22Rv1 (cell line): ENCODE measurements at regions not wholly inside any gene's neighbourhood (a gene's known extent, or its start where the extent isn't known, plus 50 kb on each side); places are given as distances from the start of the nearest gene placed in this dataset.

Experiments used
- H3K27ac ChIP-seq: fragments of 450-650 bp; 2 replicates; pipeline ENCODE4 v1.5.1; 2017
- ZFX ChIP-seq: fragments of 450-650 bp; IDR thresholded peaks from 2 replicates; pipeline ENCODE4 v1.6.1; 2017; ENCODE audit warnings: antibody characterized with exemption, borderline replicate concordance
- TF ChIP-seq, protein P1 (sequence below): fragments of 450-650 bp; IDR thresholded peaks from 2 replicates; pipeline ENCODE4 v1.5.1; 2017; ENCODE audit warnings: mild to moderate bottlenecking

DNA sequence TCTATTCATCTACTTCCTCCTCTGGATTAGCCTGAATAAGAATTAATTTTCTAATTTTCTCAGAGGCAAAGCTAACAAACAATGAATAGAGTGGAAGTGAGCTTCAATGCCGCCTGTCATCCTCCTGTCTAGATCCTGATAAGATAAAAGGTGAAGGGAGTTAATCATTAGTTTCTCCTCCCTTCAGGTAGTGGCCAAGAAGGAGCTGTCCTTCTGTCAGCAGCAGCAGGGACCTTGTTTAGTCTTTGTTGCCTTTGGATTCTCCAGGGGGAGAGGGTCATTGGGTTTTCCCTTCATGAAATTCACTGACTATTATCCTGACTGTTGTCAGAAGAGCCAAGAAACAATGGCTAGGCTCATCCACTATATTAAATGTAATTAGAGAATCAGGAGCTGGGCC lies 420.2 kb upstream of the GOT2 start:
- H3K27ac ChIP-seq = no peak overlapping the region
- no peak for TF ChIP-seq ZFX
- TF ChIP-seq, protein P1, sequence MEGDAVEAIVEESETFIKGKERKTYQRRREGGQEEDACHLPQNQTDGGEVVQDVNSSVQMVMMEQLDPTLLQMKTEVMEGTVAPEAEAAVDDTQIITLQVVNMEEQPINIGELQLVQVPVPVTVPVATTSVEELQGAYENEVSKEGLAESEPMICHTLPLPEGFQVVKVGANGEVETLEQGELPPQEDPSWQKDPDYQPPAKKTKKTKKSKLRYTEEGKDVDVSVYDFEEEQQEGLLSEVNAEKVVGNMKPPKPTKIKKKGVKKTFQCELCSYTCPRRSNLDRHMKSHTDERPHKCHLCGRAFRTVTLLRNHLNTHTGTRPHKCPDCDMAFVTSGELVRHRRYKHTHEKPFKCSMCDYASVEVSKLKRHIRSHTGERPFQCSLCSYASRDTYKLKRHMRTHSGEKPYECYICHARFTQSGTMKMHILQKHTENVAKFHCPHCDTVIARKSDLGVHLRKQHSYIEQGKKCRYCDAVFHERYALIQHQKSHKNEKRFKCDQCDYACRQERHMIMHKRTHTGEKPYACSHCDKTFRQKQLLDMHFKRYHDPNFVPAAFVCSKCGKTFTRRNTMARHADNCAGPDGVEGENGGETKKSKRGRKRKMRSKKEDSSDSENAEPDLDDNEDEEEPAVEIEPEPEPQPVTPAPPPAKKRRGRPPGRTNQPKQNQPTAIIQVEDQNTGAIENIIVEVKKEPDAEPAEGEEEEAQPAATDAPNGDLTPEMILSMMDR = no peak

DNA sequence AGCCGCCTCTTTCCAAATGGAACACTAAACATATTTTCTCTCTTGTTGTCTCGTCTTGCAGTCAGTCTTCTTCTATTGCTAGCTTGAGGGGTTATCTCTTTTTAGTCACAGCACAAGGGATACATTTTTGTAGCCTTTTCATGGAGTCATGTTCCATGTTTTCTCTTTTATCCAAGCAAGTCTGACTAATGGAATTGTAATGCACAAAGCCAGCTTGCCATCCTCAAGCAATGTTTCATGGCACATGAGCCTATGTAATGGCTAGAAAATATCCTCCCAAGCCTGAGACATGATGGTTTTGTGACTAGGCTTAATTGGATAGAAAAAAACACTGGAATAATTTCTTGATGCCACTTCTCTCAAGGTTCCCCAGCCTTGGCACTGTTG lies 414.6 kb upstream of the GOT2 start:
- TF ChIP-seq, protein P1 = no peak
- no peak for TF ChIP-seq ZFX
- H3K27ac ChIP-seq = no peak overlapping the region

DNA sequence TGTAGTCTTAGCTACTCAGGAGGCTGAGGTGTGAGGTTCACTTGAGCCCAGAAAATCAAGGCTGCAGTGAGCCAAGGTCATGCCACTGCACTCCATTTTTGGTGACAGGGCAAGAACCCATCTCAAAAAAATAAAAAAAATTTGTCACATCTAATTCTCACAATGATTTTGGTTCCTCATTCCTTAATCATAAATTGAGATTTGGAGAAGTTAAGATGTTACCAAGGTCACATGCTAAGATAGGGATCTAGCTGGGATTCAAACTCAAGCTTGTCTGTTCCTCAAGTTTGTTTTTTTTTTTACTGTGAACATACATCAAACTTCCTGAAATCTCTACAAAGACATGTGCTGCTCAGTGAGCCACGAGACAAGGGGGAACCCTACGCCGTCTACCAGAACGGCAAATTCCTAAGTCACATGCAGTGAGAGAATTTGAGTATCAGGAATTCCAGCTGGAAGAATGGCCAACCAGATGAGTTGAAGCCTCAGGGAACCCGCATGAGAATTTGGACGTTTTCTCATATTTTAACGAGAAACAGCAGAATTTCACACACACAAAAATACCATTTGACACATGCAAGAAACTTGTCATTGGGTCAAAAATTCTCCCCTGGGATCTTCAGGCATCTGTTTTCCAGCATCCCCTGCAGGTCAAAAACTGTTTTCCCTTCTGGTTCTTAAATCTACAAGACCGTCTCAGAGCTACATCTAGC lies 414.1 kb upstream of the GOT2 start:
- H3K27ac ChIP-seq = no peak overlapping the region
- TF ChIP-seq ZFX = no peak
- TF ChIP-seq, protein P1 = no peak

DNA sequence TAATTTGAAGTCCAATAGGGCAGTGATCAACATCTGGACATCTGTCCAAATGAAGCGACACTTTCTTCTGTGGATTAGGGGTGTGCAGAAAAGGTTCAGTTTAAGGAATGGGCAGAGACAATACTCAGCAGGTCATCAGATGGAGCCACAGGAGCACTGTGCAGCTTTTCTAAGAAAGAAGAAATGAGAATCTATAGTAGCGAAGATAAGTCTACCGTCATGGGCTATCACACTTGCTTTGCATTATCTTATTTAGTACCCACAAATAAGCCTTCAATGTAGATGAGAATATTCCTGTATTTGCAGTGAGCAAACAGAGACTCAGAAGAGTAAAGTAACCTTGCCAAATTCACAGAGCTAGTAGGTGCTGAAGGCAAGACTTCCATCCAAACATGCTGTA lies 412.0 kb upstream of the GOT2 start:
- H3K27ac ChIP-seq = no peak overlapping the region
- TF ChIP-seq ZFX = no peak
- TF ChIP-seq, protein P1 = no peak

DNA sequence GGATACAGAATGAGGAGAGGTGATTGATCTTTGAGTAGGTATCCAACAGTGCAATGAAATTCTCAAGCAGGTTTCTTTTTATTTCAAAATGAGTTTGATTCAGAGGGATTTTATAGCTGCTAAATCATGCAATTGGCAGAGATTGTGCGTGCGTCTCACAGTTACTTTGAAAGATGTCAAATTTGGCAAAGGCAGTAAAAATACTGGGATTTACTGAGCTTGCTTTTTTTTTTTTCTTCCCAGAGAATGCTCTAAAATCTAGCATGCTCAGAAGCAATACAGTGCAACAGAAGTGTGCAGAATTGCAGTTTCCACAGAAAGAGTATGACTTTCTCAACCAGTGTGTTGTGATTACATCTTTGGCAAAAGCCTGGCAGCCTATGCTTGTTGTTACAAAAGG lies 410.7 kb upstream of the GOT2 start:
- no peak overlapping the region for H3K27ac ChIP-seq
- no peak for TF ChIP-seq ZFX
- TF ChIP-seq, protein P1 = no peak

DNA sequence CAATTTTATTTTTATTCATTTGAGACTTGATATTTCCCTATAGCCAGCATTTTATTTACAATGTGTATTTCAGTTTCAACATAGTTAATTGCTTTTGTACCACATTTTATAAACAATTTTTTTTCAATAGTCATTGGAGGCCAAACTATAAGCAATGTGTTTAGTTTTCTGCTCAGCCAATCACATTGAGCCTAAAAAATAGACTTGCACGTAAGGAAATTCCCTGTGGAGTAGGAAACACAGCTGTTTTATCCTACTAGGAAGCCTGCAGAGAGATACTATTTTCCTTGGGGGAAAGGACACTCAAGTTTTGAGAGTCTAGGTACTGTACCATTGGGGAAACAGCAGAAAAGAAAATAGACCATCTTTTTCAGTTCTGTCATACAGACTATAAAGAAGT lies 410.2 kb upstream of the GOT2 start:
- TF ChIP-seq ZFX = no peak
- TF ChIP-seq, protein P1 = no peak
- no peak overlapping the region for H3K27ac ChIP-seq

DNA sequence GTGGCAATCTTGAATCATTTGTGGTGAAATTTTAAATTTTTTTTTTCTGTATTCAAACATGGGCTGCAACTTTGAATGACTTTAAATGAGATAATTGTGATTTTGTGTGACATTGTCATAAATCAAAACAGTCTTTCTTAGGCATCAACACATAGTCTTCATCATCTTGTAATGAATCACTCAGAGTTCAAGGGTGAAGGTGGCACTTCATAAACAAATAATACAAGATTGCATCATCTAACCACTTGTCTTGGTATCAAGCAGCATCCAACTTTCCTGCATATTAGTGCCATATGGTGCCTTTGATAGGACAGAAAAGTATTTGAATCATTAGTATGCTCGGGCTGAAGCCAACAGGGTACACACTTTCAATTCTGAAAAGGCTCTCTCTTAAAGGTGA lies 392.4 kb upstream of the GOT2 start:
- no peak overlapping the region for H3K27ac ChIP-seq
- TF ChIP-seq, protein P1 = no peak
- TF ChIP-seq ZFX = no peak
